ENCODE measurements at regions not wholly inside any gene's neighbourhood (a gene's known extent, or its start where the extent isn't known, plus 50 kb on each side); places are given as distances from the start of the nearest gene placed in this dataset.
"Not testable (repeated sequence)": the region's sequence is repeated elsewhere in the genome, so short reads cannot be mapped to it uniquely, and the experiment has no call there.

DNA sequence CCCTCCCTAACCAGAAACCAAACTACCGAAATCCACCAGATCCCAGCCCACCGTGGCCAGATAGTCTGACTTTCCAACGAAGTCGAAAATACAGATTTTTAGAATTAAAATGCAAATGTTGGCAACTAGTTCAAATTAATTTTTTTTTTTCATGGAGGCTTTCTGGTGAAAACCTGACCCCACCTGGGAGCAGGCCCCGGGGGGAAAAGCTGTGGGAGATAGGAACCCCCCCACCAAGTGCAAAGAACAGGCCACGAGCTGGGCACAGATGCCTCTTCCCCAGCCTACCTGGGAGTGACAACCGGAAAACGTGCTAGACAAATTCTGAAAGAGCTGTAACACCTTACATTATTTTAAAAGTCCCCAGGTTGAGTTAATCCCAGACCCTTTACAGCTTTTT is 333.8 kb downstream of the PREX1 start:
- no peak for TF ChIP-seq POLR2A (IDR thresholded peaks at IDR 0.05)
- TF ChIP-seq, protein P1, sequence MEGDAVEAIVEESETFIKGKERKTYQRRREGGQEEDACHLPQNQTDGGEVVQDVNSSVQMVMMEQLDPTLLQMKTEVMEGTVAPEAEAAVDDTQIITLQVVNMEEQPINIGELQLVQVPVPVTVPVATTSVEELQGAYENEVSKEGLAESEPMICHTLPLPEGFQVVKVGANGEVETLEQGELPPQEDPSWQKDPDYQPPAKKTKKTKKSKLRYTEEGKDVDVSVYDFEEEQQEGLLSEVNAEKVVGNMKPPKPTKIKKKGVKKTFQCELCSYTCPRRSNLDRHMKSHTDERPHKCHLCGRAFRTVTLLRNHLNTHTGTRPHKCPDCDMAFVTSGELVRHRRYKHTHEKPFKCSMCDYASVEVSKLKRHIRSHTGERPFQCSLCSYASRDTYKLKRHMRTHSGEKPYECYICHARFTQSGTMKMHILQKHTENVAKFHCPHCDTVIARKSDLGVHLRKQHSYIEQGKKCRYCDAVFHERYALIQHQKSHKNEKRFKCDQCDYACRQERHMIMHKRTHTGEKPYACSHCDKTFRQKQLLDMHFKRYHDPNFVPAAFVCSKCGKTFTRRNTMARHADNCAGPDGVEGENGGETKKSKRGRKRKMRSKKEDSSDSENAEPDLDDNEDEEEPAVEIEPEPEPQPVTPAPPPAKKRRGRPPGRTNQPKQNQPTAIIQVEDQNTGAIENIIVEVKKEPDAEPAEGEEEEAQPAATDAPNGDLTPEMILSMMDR (IDR thresholded peaks at IDR 0.05) = no peak
- H3K4me3 ChIP-seq = no peak overlapping the region
- peaks cover 1 to 9% (median 2%) of the 10 kb centered on the region in 3 donors for H3K4me1 ChIP-seq
- DNase-seq = no peak
- 64 to 79% methylated on average over 8 of the region's 8 CpGs for WGBS, 2 donors
- intact Hi-C loops (cut with DNase I) = no loop called here
- H3K27ac ChIP-seq = no peak overlapping the region
- no peaks in the 10 kb centered on the region for H3K36me3 ChIP-seq
- H3K9me3 ChIP-seq = no peaks in the 10 kb centered on the region
- peaks cover 0 to 23% (median 1%) of the 10 kb centered on the region in 4 donors for H3K27me3 ChIP-seq

DNA sequence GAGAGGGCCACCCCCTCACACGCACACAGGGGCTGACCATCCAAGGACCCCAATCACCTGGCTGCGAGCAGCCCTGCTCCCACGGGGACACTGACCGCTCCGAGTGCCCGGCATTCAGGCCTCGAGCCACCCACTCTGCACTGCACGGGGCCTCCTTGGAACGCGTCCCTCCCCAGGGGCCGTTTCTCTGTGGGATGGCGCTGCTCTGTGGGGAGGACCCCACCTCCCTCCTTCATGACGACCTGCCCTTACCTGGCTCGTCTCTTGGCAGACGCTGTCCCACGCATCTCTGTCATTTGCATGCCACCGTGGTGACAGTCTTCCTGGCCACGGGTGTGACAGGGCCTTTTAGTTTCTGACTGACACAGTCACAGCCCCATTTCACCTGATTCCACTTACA is 334.5 kb downstream of the PREX1 start:
- peaks cover 0 to 29% (median 1%) of the 10 kb centered on the region in 4 donors for H3K27me3 ChIP-seq
- intact Hi-C loops (cut with DNase I); H3K4me3 ChIP-seq; DNase-seq; H3K9me3 ChIP-seq; H3K36me3 ChIP-seq; H3K27ac ChIP-seq: not testable (repeated sequence)
- H3K4me1 ChIP-seq = peaks cover 3 to 16% (median 8%) of the 10 kb centered on the region in 3 donors
- WGBS, 2 donors = 67 to 72% methylated on average over 13 to 14 of the region's 18 CpGs

DNA sequence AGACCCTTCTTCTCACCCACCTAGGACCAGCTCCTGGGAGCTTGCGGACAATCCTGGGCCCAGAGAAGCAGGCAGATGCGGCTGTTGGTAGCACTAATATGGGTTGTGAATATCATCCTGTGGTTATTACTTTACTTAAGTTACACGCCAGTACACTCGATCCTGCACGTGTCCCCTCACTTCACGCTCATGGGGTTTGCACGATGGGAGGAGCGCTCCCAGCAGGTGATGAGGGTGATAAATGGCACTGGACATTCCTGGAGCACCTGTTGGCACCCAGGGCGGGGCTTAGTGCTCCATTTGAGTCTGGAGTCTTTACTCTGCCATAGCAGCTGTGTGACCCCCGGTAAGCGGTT is 335.1 kb downstream of the PREX1 start:
- Histone ChIP-seq H3K9me3 (no peaks in the 10 kb centered on the region), H3K27ac (no peak overlapping the region), H3K27me3 (peaks cover 0 to 33% (median 1%) of the 10 kb centered on the region in 4 donors), H3K36me3 (no peaks in the 10 kb centered on the region), H3K4me3 (no peak overlapping the region), H3K4me1 (peaks cover 3 to 20% (median 8%) of the 10 kb centered on the region in 3 donors)
- intact Hi-C loops (cut with DNase I) = no loop called here
- DNase-seq = no peak
- TF ChIP-seq, protein P1 (IDR thresholded peaks at IDR 0.05) = no peak
- TF ChIP-seq POLR2A (IDR thresholded peaks at IDR 0.05) = no peak
- 70 to 91% methylated on average over 7 to 8 of the region's 11 CpGs for WGBS, 2 donors

DNA sequence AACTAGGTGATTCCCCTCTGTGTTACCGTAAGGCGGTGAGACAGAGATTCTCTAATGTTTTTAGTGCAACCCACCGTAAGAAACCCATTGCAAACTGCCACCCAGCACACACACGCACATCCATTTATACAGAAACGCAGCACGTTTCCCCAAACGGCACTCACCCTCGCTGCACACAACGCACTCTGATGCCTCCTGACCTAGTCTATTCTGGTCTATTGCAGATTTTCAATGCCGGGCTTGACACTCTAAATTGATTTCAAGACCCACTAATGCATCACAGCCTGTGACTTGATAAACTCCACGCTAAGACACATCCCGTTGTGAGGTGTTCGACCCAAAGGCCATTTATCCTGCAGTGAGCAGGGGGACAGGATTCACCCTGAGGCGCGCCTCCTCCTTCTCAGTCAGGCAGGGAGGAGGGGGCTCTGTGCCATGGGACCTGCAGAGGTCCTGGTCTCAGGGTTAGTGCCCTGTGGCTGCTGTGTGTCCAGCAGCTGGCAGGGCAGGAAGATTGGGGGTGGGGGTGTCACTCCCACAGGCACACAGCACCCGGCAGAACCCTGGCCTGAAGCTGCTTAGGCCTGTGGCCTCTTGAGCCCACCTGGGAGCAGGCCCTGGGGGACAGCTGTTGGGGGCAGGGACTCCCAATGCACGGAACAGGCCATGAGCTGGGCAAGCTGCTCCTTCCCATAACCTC is 335.6 kb downstream of the PREX1 start:
- H3K27ac ChIP-seq = no peak overlapping the region
- H3K36me3 ChIP-seq = no peaks in the 10 kb centered on the region
- TF ChIP-seq POLR2A (IDR thresholded peaks at IDR 0.05) = no peak
- TF ChIP-seq, protein P1 (IDR thresholded peaks at IDR 0.05) = no peak
- H3K4me3 ChIP-seq = no peak overlapping the region
- WGBS, 2 donors = 83 to 84% methylated on average over 11 to 16 of the region's 17 CpGs
- H3K27me3 ChIP-seq = peaks cover 0 to 37% (median 1%) of the 10 kb centered on the region in 4 donors
- intact Hi-C loops (cut with DNase I) = no loop called here
- DNase-seq = no peak
- H3K4me1 ChIP-seq = peaks cover 3 to 20% (median 8%) of the 10 kb centered on the region in 3 donors
- H3K9me3 ChIP-seq = no peaks in the 10 kb centered on the region

DNA sequence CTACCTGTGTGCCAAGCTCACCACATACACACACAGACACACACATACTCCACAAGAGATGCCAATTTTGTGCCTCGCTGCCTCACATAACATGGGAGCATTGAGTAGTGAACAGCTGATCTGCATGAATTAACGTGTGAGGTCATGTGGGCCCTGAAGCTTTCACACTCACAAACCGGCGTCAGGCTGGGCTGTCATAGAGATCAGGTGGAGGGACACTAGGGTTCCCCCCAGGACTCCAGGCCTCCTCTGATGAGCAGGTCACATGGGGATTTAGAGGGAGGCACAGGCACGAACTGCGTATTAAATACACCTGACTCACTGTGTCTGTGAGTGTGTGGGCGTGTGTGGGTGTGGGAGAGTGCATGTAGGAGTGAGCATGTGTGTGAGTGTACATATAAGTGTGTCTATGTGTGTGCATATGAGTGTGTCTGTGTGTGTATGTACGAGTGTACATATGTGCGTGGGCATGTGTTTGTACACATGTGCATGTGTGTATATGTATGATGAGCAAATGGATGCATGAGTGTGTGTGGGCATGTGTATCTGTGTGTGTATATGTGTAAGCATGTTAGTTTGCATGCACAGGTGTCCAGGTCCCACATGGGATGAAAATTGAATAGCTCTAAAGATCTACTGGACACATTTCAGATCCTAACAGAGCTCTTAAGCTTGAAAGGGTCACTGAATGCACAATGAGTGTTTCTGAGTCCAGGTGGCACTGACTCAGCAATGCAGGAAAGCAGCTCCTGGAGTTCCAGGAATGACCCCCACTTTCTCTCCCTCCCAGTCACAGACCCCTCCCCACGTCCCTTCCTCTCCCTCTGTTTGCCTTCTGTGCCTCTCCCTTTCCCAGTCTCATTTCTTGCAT is 336.6 kb downstream of the PREX1 start:
- Histone ChIP-seq H3K27me3 (peaks cover 0 to 43% (median 1%) of the 10 kb centered on the region in 4 donors), H3K4me1 (peaks cover 3 to 20% (median 8%) of the 10 kb centered on the region in 3 donors), H3K4me3 (no peak overlapping the region), H3K9me3 (no peaks in the 10 kb centered on the region), H3K36me3 (no peaks in the 10 kb centered on the region), H3K27ac (no peak overlapping the region)
- TF ChIP-seq, protein P1 (IDR thresholded peaks at IDR 0.05) = no peak
- TF ChIP-seq POLR2A (IDR thresholded peaks at IDR 0.05) = no peak
- WGBS, 2 donors = 59 to 66% methylated on average over 7 to 8 of the region's 10 CpGs
- intact Hi-C loops (cut with DNase I) = no loop called here
- no peak for DNase-seq

DNA sequence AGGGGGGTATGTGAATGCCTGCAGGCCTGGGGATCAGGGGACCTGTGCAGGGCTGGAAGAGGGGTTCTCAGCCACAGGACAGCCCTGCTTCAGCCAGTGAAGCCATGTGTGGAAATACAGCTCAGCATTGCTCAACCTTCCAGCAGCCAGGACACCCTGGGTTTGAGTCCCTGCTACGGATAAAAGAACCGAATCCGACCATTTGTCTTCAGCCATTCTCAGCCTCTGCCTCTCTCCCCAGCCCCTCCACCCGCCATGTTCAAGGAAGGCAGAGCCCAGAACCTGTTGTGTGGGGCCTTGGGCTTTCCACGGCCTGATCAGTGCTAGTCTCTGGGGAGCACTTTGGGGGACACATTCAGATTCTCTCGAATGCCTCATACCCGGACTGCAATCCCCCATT is 337.5 kb downstream of the PREX1 start:
- DNase-seq; H3K9me3 ChIP-seq; H3K27ac ChIP-seq; intact Hi-C loops (cut with DNase I); H3K36me3 ChIP-seq; H3K4me3 ChIP-seq: not testable (repeated sequence)
- WGBS, 2 donors = 80 to 87% methylated on average over 4 to 7 of the region's 7 CpGs
- Histone ChIP-seq H3K27me3 (peaks cover 0 to 52% (median 1%) of the 10 kb centered on the region in 4 donors), H3K4me1 (peaks cover 3 to 20% (median 8%) of the 10 kb centered on the region in 3 donors)

Measured in esophagus squamous epithelium (tissue), 5 donors.